ENCODE measurements at regions not wholly inside any gene's neighbourhood (a gene's known extent, or its start where the extent isn't known, plus 50 kb on each side); places are given as distances from the start of the nearest gene placed in this dataset.

DNA sequence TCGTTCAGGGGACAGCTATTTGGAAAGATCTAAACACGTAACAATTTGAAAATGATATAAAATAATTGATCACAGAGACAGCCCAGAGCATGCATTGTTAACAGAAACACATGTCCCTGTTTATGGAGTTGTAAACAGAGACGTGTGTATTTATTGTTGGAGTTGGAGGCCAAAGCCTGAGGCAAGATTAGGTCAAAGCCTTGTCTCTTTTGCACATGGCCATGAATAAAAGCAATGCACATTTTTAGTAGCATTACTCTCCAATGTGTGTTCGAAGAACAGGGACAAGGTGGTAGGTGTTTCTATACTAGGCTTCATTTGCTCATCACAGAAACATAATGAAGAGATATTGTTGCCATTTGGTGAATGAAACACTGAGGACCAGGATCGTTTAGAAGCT is 841.5 kb upstream of the FANCL start:
- TF ChIP-seq, protein P1, sequence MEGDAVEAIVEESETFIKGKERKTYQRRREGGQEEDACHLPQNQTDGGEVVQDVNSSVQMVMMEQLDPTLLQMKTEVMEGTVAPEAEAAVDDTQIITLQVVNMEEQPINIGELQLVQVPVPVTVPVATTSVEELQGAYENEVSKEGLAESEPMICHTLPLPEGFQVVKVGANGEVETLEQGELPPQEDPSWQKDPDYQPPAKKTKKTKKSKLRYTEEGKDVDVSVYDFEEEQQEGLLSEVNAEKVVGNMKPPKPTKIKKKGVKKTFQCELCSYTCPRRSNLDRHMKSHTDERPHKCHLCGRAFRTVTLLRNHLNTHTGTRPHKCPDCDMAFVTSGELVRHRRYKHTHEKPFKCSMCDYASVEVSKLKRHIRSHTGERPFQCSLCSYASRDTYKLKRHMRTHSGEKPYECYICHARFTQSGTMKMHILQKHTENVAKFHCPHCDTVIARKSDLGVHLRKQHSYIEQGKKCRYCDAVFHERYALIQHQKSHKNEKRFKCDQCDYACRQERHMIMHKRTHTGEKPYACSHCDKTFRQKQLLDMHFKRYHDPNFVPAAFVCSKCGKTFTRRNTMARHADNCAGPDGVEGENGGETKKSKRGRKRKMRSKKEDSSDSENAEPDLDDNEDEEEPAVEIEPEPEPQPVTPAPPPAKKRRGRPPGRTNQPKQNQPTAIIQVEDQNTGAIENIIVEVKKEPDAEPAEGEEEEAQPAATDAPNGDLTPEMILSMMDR (IDR thresholded peaks at IDR 0.05; ENCODE audit: insufficient read depth, low read length) = no peak
- TF ChIP-seq SPI1 (IDR thresholded peaks at IDR 0.05; ENCODE audit: borderline replicate concordance, low read depth) (no peak), POLR2AphosphoS5 (IDR thresholded peaks at IDR 0.05; ENCODE audit: low read depth) (no peak)

Measured in HL-60 (cell line).